H1 (cell line): ENCODE measurements at regions not wholly inside any gene's neighbourhood (a gene's known extent, or its start where the extent isn't known, plus 50 kb on each side); places are given as distances from the start of the nearest gene placed in this dataset.

Source experiments
- CTCF ChIA-PET: fragments of 300-600 bp; sonication (Branson Sonifier 250); formaldehyde crosslinking; loops from one replicate; lab custom pipeline; 2021; ENCODE audit not compliant: partially characterized antibody; lab: Charles Lee
- POLR2A ChIA-PET: fragments of 300-600 bp; sonication (Branson Sonifier 250); formaldehyde crosslinking; loops from one replicate; lab custom pipeline; 2021; ENCODE audit warnings: inconsistent platforms; ENCODE audit not compliant: partially characterized antibody; lab: Charles Lee
- DNase-seq, 2 experiments: peaks; one replicate each; pipeline versions ENCODE4 v3.0.0 to v3.0.0-alpha.2; 2010 to 2022; ENCODE audit warnings: low spot score in 2 of 2, low read depth in 1 of 2, mixed read lengths in 1 of 2
- FAIRE-seq: peaks from 2 replicates; lab custom pipeline; 2011; peaks lifted over from hg19 to GRCh38; lab: Jason Lieb, UNC
- H2AFZ ChIP-seq: 2 replicates; pipeline ENCODE4 v1.8.1; 2012; ENCODE audit warnings: low read length, inconsistent platforms
- H2AK5ac ChIP-seq: 2 replicates; pipeline ENCODE4 v1.6.1; 2013; ENCODE audit warnings: low read depth, low read length
- H2BK120ac ChIP-seq: replicated peaks from 2 replicates; pipeline ENCODE3; 2013; ENCODE audit warnings: low read depth, low read length, inconsistent platforms
- H2BK12ac ChIP-seq: 2 replicates; pipeline ENCODE4 v1.6.1; 2013; ENCODE audit warnings: low read depth, low read length
- H2BK15ac ChIP-seq: 2 replicates; pipeline ENCODE4 v1.6.1; 2013; ENCODE audit warnings: low read length
- H2BK20ac ChIP-seq: 2 replicates; pipeline ENCODE4 v1.6.1; 2013; ENCODE audit warnings: low read length
- H2BK5ac ChIP-seq: 2 replicates; pipeline ENCODE4 v1.6.1; 2013; ENCODE audit warnings: low read depth, low read length
- H3K14ac ChIP-seq: 2 replicates; pipeline ENCODE4 v1.6.1; 2013; ENCODE audit warnings: inconsistent platforms; ENCODE audit not compliant: insufficient read length
- H3K18ac ChIP-seq: 2 replicates; pipeline ENCODE4 v1.6.1; 2013; ENCODE audit warnings: low read length; ENCODE audit errors: extremely low read depth
- H3K23ac ChIP-seq: 2 replicates; pipeline ENCODE4 v1.6.1; 2013; ENCODE audit warnings: inconsistent platforms; ENCODE audit not compliant: insufficient read length
- H3K23me2 ChIP-seq: 2 replicates; pipeline ENCODE4 v1.6.1; 2013; ENCODE audit warnings: low read depth, low read length
- H3K27ac ChIP-seq: 2 replicates; pipeline ENCODE4 v1.6.1; 2011; ENCODE audit warnings: low read depth, low read length, inconsistent platforms
- H3K27me3 ChIP-seq, 4 experiments: replicated peaks in 1 of 4; 1 replicate in 1 of 4; 2 replicates in 3 of 4; pipeline versions ENCODE4 v1.6.1 to v1.8.1; 2011 to 2013; ENCODE audit warnings: low read length in 3 of 4, mild to moderate bottlenecking in 3 of 4, inconsistent platforms in 2 of 4, mixed read lengths in 2 of 4, moderate library complexity in 1 of 4; ENCODE audit not compliant: control insufficient read depth in 3 of 4, insufficient read depth in 3 of 4; ENCODE audit errors: extremely low read depth in 1 of 4
- H3K36me3 ChIP-seq, 4 experiments: 2 replicates each; pipeline versions ENCODE4 v1.6.1 to v1.8.1; 2011 to 2013; ENCODE audit warnings: mild to moderate bottlenecking in 4 of 4, low read length in 3 of 4, moderate library complexity in 2 of 4, control low read depth in 1 of 4, inconsistent platforms in 1 of 4; ENCODE audit not compliant: insufficient read depth in 4 of 4, control insufficient read depth in 2 of 4
- H3K4ac ChIP-seq: replicated peaks from 2 replicates; pipeline ENCODE3; 2013; ENCODE audit warnings: low read length, low read depth, mixed read lengths, inconsistent platforms; ENCODE audit not compliant: insufficient read length
- H3K4me1 ChIP-seq, 4 experiments: replicated peaks in 1 of 4; 1 replicate in 1 of 4; 2 replicates in 3 of 4; pipeline versions ENCODE4 v1.6.1 to v1.8.1; 2011 to 2013; ENCODE audit warnings: low read length in 3 of 4, inconsistent platforms in 2 of 4, mixed read lengths in 1 of 4; ENCODE audit not compliant: insufficient read depth in 4 of 4, control insufficient read depth in 3 of 4
- H3K4me2 ChIP-seq, 2 experiments: 2 replicates each; pipeline versions ENCODE4 v1.6.1 to v1.8.1; 2011 to 2013; ENCODE audit warnings: low read depth in 2 of 2, low read length in 2 of 2, control low read depth in 1 of 2, inconsistent platforms in 1 of 2, mild to moderate bottlenecking in 1 of 2; ENCODE audit not compliant: insufficient read depth in 1 of 2
- H3K4me3 ChIP-seq, 4 experiments: fragments of 200-600, 300-600 bp in 1 of 4; sonication (generic), shearing (Covaris generic), sonication (Bioruptor Twin) in 1 of 4; 2 replicates each; pipeline versions ENCODE4 v1.5.1 to v1.8.1; 2011 to 2016; ENCODE audit warnings: low read length in 4 of 4, low read depth in 3 of 4, control low read depth in 2 of 4, inconsistent platforms in 2 of 4, mild to moderate bottlenecking in 2 of 4, mixed read lengths in 1 of 4, moderate library complexity in 1 of 4; ENCODE audit not compliant: insufficient read depth in 2 of 4; ENCODE audit errors: extremely low read depth in 1 of 4
- H3K56ac ChIP-seq: replicated peaks from 2 replicates; pipeline ENCODE3; 2013; ENCODE audit warnings: low read depth, mild to moderate bottlenecking, mixed read lengths, low read length, inconsistent platforms; ENCODE audit not compliant: insufficient read length
- H3K79me1 ChIP-seq: 2 replicates; pipeline ENCODE4 v1.6.1; 2013; ENCODE audit warnings: low read depth, low read length, control low read depth
- H3K79me2 ChIP-seq, 2 experiments: 2 replicates each; pipeline versions ENCODE4 v1.6.1 to v1.8.1; 2012 to 2013; ENCODE audit warnings: low read length in 2 of 2, mild to moderate bottlenecking in 2 of 2, inconsistent platforms in 1 of 2; ENCODE audit not compliant: insufficient read depth in 2 of 2, control insufficient read depth in 1 of 2
- H3K9ac ChIP-seq, 4 experiments: replicated peaks in 1 of 4; 1 replicate in 1 of 4; 2 replicates in 3 of 4; pipeline versions ENCODE4 v1.6.1 to v1.8.1; 2011 to 2013; ENCODE audit warnings: low read depth in 3 of 4, low read length in 3 of 4, control low read depth in 2 of 4, mild to moderate bottlenecking in 2 of 4, moderate library complexity in 2 of 4, inconsistent platforms in 1 of 4; ENCODE audit errors: extremely low read depth in 1 of 4
- H3K9me3 ChIP-seq, 2 experiments: 2 replicates each; pipeline versions ENCODE4 v1.6.1 to v1.8.1; 2012 to 2013; ENCODE audit warnings: mild to moderate bottlenecking in 2 of 2, moderate library complexity in 2 of 2, control low read depth in 1 of 2, inconsistent platforms in 1 of 2, low read depth in 1 of 2, low read length in 1 of 2, mixed read lengths in 1 of 2; ENCODE audit not compliant: insufficient read depth in 2 of 2
- H4K20me1 ChIP-seq, 2 experiments: replicated peaks in 1 of 2; 2 replicates each; pipeline versions ENCODE3 to v1.8.1; 2011 to 2013; ENCODE audit warnings: inconsistent platforms in 2 of 2, low read length in 2 of 2, mild to moderate bottlenecking in 1 of 2; ENCODE audit not compliant: insufficient read depth in 2 of 2, control insufficient read depth in 1 of 2
- H4K5ac ChIP-seq: 2 replicates; pipeline ENCODE4 v1.6.1; 2013; ENCODE audit warnings: low read length, low read depth, mixed read lengths, inconsistent platforms; ENCODE audit not compliant: insufficient read length
- H4K8ac ChIP-seq: 2 replicates; pipeline ENCODE4 v1.8.0; 2013; ENCODE audit warnings: mild to moderate bottlenecking, moderate library complexity, low read length, inconsistent platforms; ENCODE audit not compliant: insufficient read depth; ENCODE audit errors: extremely low read depth
- H4K91ac ChIP-seq: replicated peaks from 2 replicates; pipeline ENCODE3; 2013; ENCODE audit warnings: low read length, mixed read lengths, inconsistent platforms; ENCODE audit not compliant: insufficient read length
- ATF2 ChIP-seq: IDR thresholded peaks from 2 replicates; pipeline ENCODE4 v1.6.1; 2012; ENCODE audit warnings: low read length, inconsistent platforms
- BRCA1 ChIP-seq: IDR thresholded peaks from 2 replicates; pipeline ENCODE4 v1.6.1; 2012; ENCODE audit warnings: low read depth, low read length, improper control_type of control experiment
- CTBP2 ChIP-seq: IDR thresholded peaks from 2 replicates; pipeline ENCODE4 v1.7.0; 2011; ENCODE audit warnings: borderline replicate concordance, mild to moderate bottlenecking, moderate library complexity, mixed read lengths, low read length; ENCODE audit not compliant: insufficient read depth, insufficient read length
- JUND ChIP-seq: IDR thresholded peaks from 2 replicates; pipeline ENCODE4 v1.6.1; 2011; ENCODE audit warnings: mild to moderate bottlenecking, improper control_type of control experiment, low read length
- KDM5A ChIP-seq: fragments of 200-600 bp; IDR thresholded peaks from 2 replicates; pipeline ENCODE4 v1.7.1; 2012; ENCODE audit warnings: mild to moderate bottlenecking, low read length, inconsistent platforms, mixed read lengths
- SP1 ChIP-seq: IDR thresholded peaks from 2 replicates; pipeline ENCODE4 v1.6.1; 2011; ENCODE audit warnings: low read depth, low read length
- SRF ChIP-seq: IDR thresholded peaks from 2 replicates; pipeline ENCODE4 v1.6.1; 2011; ENCODE audit warnings: mild to moderate bottlenecking, low read depth, low read length, moderate library complexity
- WGBS, 2 experiments: shearing (Covaris generic) in 1 of 2; methylation state at CpG; one replicate each; pipeline versions ENCODE4 v1.1.6 to v1.1.7; 2013 to 2015; ENCODE audit warnings: low lambda C conversion rate in 2 of 2, mixed read lengths in 2 of 2, inconsistent platforms in 1 of 2, low coverage in 1 of 2, missing lambda C conversion rate in 1 of 2; ENCODE audit not compliant: insufficient replicate concordance in 2 of 2, insufficient coverage in 1 of 2, insufficient read length in 1 of 2; ENCODE audit errors: extremely low coverage in 1 of 2, missing lambda C conversion rate in 1 of 2; 5-methylcytosine and 5-hydroxymethylcytosine counted together

- CTCF ChIA-PET = interaction anchor here (0.8 to 2.2 kb wide), 5 partner anchors 71 to 323 kb away, joined by 3 to 12 read pairs (median 5); no protein-coding TSS in a partner anchor
- no peak overlapping the region for H2AK5ac ChIP-seq
- no peak for FAIRE-seq
These were observed 226.7 kb downstream of the TTC32 start for GRCh38 chr2:19675003-19675629.

More at GRCh38 chr2:19675003-19675629, 226.7 kb downstream of the TTC32 start:
- Histone ChIP-seq H2BK12ac (no peak overlapping the region), H3K9me3 (no peaks in the 10 kb centered on the region), H3K23ac (no peak overlapping the region), H3K9ac (no peak overlapping the region), H3K4me2 (no peak overlapping the region), H3K36me3 (no peaks in the 10 kb centered on the region), H4K20me1 (no peaks in the 10 kb centered on the region), H2BK120ac (no peak overlapping the region), H4K91ac (no peak overlapping the region), H3K27me3 (no peaks in the 10 kb centered on the region; a peak in 1 of 7 replicates), H3K4me1 (no peaks in the 10 kb centered on the region), H4K8ac (no peak overlapping the region), H3K4ac (no peak overlapping the region), H3K23me2 (no peaks in the 10 kb centered on the region), H3K79me2 (no peaks in the 10 kb centered on the region), H3K27ac (no peak overlapping the region), H3K18ac (no peak overlapping the region), H2BK5ac (no peak overlapping the region), H2BK20ac (no peak overlapping the region), H3K4me3 (no peak overlapping the region), H2BK15ac (no peak overlapping the region), H4K5ac (no peak overlapping the region), H3K14ac (no peak overlapping the region), H2AFZ (no peak overlapping the region), H3K56ac (no peak overlapping the region), H3K79me1 (no peaks in the 10 kb centered on the region)
- TF ChIP-seq SRF (no peak), SP1 (no peak), KDM5A (no peak), JUND (no peak), BRCA1 (no peak), CTBP2 (no peak), ATF2 (no peak)
- DNase-seq = no peak
- POLR2A ChIA-PET = no interaction called here
- WGBS, 2 experiments = 84% methylated on average over 13 of the region's 13 CpGs; no CpG with 5 or more reads in 1 of the 2 experiments
